Nephron (organoid): ENCODE measurements at regions not wholly inside any gene's neighbourhood (a gene's known extent, or its start where the extent isn't known, plus 50 kb on each side); places are given as distances from the start of the nearest gene placed in this dataset.

Source experiments
- H3K27ac Mint-ChIP-seq, 3 experiments: 2 replicates each; pipeline ENCODE4 v1.8.0; 2020; ENCODE audit warnings: mixed read lengths in 3 of 3, mild to moderate bottlenecking in 2 of 3, moderate library complexity in 1 of 3
- H3K27me3 Mint-ChIP-seq: 2 replicates; pipeline ENCODE4 v1.8.0; 2021; ENCODE audit warnings: low read depth, mild to moderate bottlenecking, moderate library complexity, mixed read lengths
- H3K36me3 Mint-ChIP-seq: 2 replicates; pipeline ENCODE4 v1.8.0; 2020; ENCODE audit warnings: low read depth, mixed read lengths
- H3K4me1 Mint-ChIP-seq: 2 replicates; pipeline ENCODE4 v1.8.0; 2020; ENCODE audit warnings: mixed read lengths
- H3K4me3 Mint-ChIP-seq, 3 experiments: 2 replicates each; pipeline ENCODE4 v1.8.0; 2020; ENCODE audit warnings: mild to moderate bottlenecking in 3 of 3, mixed read lengths in 3 of 3, moderate library complexity in 2 of 3
- H3K9me3 Mint-ChIP-seq: 2 replicates; pipeline ENCODE4 v1.8.0; 2020; ENCODE audit warnings: mixed read lengths
- CTCF ChIP-seq, 3 experiments: fragments of 200-600 bp; sonication (generic); IDR thresholded peaks; one replicate each; pipeline ENCODE4 v1.5.0; 2021; ENCODE audit warnings: antibody characterized with exemption in 3 of 3; ENCODE audit not compliant: unreplicated experiment in 3 of 3

- TF ChIP-seq CTCF (IDR thresholded peaks at IDR 0.05; ENCODE audit: unreplicated experiment in 3 of 3), result no peak
Measured at GRCh38 chr7:155164316-155164715, 94.2 kb downstream of the HTR5A start.

GRCh38 chr7:155166108-155166507 lies 96.0 kb downstream of the HTR5A start:
- H3K9me3 Mint-ChIP-seq, result no peaks in the 10 kb centered on the region
- H3K4me3 Mint-ChIP-seq, result no peak overlapping the region
- H3K4me1 Mint-ChIP-seq, result no peaks in the 10 kb centered on the region
- H3K36me3 Mint-ChIP-seq, result no peaks in the 10 kb centered on the region
- no peak for TF ChIP-seq CTCF (IDR thresholded peaks at IDR 0.05; ENCODE audit: unreplicated experiment in 3 of 3)
- H3K27me3 Mint-ChIP-seq, result peaks cover 14% of the 10 kb centered on the region
- H3K27ac Mint-ChIP-seq, result no peak overlapping the region

More at GRCh38 chr7:155164316-155164715, 94.2 kb downstream of the HTR5A start:
- no peaks in the 10 kb centered on the region for H3K36me3 Mint-ChIP-seq
- H3K27ac Mint-ChIP-seq, result no peak overlapping the region
- H3K4me1 Mint-ChIP-seq, result no peaks in the 10 kb centered on the region
- H3K27me3 Mint-ChIP-seq, result peaks cover 14% of the 10 kb centered on the region
- H3K9me3 Mint-ChIP-seq, result no peaks in the 10 kb centered on the region
- no peak overlapping the region for H3K4me3 Mint-ChIP-seq

GRCh38 chr7:155166673-155167370 lies 96.7 kb downstream of the HTR5A start:
- Mint-ChIP-seq H3K9me3 (no peaks in the 10 kb centered on the region), H3K4me1 (no peaks in the 10 kb centered on the region), H3K36me3 (no peaks in the 10 kb centered on the region), H3K27me3 (peaks cover 15% of the 10 kb centered on the region), H3K27ac (no peak overlapping the region), H3K4me3 (no peak overlapping the region)
- no peak for TF ChIP-seq CTCF (IDR thresholded peaks at IDR 0.05; ENCODE audit: unreplicated experiment in 3 of 3)

- Mint-ChIP-seq H3K4me1 (no peaks in the 10 kb centered on the region), H3K27me3 (peaks cover 10% of the 10 kb centered on the region), H3K4me3 (no peak overlapping the region), H3K9me3 (no peaks in the 10 kb centered on the region), H3K36me3 (no peaks in the 10 kb centered on the region), H3K27ac (no peak overlapping the region)
- no peak for TF ChIP-seq CTCF (IDR thresholded peaks at IDR 0.05; ENCODE audit: unreplicated experiment in 3 of 3)
Measured at GRCh38 chr7:155167706-155168365, 97.7 kb downstream of the HTR5A start.

GRCh38 chr7:155168597-155169480 lies 98.7 kb downstream of the HTR5A start:
- no peak for TF ChIP-seq CTCF (IDR thresholded peaks at IDR 0.05; ENCODE audit: unreplicated experiment in 3 of 3)
- peaks cover 10% of the 10 kb centered on the region for H3K27me3 Mint-ChIP-seq
- no peaks in the 10 kb centered on the region for H3K9me3 Mint-ChIP-seq
- no peaks in the 10 kb centered on the region for H3K36me3 Mint-ChIP-seq
- H3K4me1 Mint-ChIP-seq, result no peaks in the 10 kb centered on the region
- H3K27ac Mint-ChIP-seq, result no peak overlapping the region
- H3K4me3 Mint-ChIP-seq, result no peak overlapping the region
